ENCODE measurements at regions not wholly inside any gene's neighbourhood (a gene's known extent, or its start where the extent isn't known, plus 50 kb on each side); places are given as distances from the start of the nearest gene placed in this dataset.

DNA sequence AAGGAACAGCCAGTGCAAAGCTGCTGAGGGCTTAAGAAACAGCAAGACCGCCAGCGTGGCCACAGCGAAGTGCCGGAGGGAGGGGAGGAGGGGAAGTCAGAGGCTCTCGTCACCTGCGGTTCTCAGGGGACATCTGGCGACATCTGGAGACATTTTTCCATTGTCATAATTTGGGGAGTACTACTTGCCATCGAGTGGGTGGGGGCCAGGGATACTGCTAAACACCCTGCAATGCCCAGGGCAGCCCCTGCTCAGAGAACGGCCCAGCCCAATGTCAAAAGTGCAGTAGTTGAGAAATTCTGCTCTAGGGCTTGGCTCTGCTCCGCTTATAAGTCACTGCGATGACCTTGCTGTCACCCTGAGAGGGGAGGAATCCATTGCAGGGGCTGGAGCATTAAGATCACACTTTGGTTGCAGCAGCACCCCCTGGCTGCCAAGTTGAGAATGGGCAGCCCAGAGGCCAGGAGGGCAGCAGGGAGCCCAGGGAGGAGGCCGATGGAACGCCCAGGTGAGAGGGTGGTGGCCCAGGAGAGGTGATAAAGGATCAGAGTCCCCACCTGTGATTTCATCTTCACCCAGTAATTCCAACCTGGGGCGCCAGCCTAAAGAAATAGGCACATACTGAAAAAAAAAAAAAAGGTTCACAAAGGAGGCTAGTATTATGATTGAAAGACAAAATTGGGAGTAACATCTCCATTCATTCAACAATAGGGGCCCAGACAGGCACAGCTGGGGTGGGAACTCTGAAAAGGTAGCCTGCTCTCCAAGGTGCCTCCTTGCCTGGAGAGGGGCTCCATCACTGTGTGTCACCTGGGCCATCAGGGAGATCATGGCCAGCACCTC lies 218.2 kb downstream of the BMP7 start:
- TF ChIP-seq, protein P1, sequence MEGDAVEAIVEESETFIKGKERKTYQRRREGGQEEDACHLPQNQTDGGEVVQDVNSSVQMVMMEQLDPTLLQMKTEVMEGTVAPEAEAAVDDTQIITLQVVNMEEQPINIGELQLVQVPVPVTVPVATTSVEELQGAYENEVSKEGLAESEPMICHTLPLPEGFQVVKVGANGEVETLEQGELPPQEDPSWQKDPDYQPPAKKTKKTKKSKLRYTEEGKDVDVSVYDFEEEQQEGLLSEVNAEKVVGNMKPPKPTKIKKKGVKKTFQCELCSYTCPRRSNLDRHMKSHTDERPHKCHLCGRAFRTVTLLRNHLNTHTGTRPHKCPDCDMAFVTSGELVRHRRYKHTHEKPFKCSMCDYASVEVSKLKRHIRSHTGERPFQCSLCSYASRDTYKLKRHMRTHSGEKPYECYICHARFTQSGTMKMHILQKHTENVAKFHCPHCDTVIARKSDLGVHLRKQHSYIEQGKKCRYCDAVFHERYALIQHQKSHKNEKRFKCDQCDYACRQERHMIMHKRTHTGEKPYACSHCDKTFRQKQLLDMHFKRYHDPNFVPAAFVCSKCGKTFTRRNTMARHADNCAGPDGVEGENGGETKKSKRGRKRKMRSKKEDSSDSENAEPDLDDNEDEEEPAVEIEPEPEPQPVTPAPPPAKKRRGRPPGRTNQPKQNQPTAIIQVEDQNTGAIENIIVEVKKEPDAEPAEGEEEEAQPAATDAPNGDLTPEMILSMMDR (IDR thresholded peaks at IDR 0.05): peak; percentile 75
- no peak for TF ChIP-seq ZFX (IDR thresholded peaks at IDR 0.05; ENCODE audit: borderline replicate concordance)

Measured in 22Rv1 (cell line).